Left lung (tissue), 4 donors: ENCODE measurements at regions not wholly inside any gene's neighbourhood (a gene's known extent, or its start where the extent isn't known, plus 50 kb on each side); places are given as distances from the start of the nearest gene placed in this dataset.

Source experiments
- ATAC-seq: fragments of 200-7000 bp; cut with Tn5 transposase; one replicate; pipeline ENCODE4 v1.9.1; 2020; ENCODE audit warnings: moderate library complexity
- DNase-seq, 4 donors: peaks; one replicate each; pipeline ENCODE4 v3.0.0-alpha.2; 2013 to 2020
- H3K27ac ChIP-seq, 2 donors: fragments of 200-600 bp; sonication (generic) in 1 of 2; one replicate each; pipeline versions ENCODE4 v1.5.0 to v1.8.0; 2020 to 2021
- H3K27me3 ChIP-seq, 2 donors: fragments of 200-600 bp; sonication (generic) in 1 of 2; one replicate each; pipeline versions ENCODE4 v1.5.0 to v1.8.0; 2020 to 2021
- H3K36me3 ChIP-seq, 2 donors: fragments of 200-600 bp; sonication (generic) in 1 of 2; one replicate each; pipeline versions ENCODE4 v1.5.0 to v1.8.0; 2020 to 2021
- H3K4me1 ChIP-seq, 2 donors: fragments of 200-600 bp; one replicate each; pipeline ENCODE4 v1.8.0; 2021
- H3K4me3 ChIP-seq, 2 donors: fragments of 200-600 bp; sonication (generic) in 1 of 2; one replicate each; pipeline versions ENCODE4 v1.5.0 to v1.8.0; 2020 to 2021; ENCODE audit warnings: mild to moderate bottlenecking in 1 of 2
- H3K9me3 ChIP-seq, 2 donors: fragments of 200-600 bp; sonication (generic) in 1 of 2; one replicate each; pipeline versions ENCODE4 v1.5.0 to v1.8.0; 2020 to 2021
- CTCF ChIP-seq, 2 donors: fragments of 200-600 bp; sonication (generic) in 1 of 2; IDR thresholded peaks; one replicate each; pipeline versions ENCODE4 v1.5.0 to v1.8.0; 2021; ENCODE audit warnings: antibody characterized with exemption in 2 of 2
- intact Hi-C, 2 donors: fragments of 100-400 bp; cut with DNase I; formaldehyde crosslinking; loops; one replicate each; pipeline versions ENCODE4 v1.11.2 to v1.14.2; 2022
- donor health status: DM: no; HTN: yes; CAD: no.
- donor health status: DM: no; HTN: no; CAD: no.

GRCh38 chr15:39391230-39391629 lies 189.6 kb upstream of the THBS1 start:
- Histone ChIP-seq H3K27me3 (no peaks in the 10 kb centered on the region), H3K4me3 (no peak overlapping the region), H3K9me3 (no peaks in the 10 kb centered on the region), H3K27ac (no peak overlapping the region), H3K36me3 (no peaks in the 10 kb centered on the region), H3K4me1 (peaks cover 0 to 36% of the 10 kb centered on the region in 2 donors)
- no peak for ATAC-seq
- TF ChIP-seq CTCF (IDR thresholded peaks at IDR 0.05), result no peak
- intact Hi-C loops, result no loop called here
- no peak for DNase-seq

DNA sequence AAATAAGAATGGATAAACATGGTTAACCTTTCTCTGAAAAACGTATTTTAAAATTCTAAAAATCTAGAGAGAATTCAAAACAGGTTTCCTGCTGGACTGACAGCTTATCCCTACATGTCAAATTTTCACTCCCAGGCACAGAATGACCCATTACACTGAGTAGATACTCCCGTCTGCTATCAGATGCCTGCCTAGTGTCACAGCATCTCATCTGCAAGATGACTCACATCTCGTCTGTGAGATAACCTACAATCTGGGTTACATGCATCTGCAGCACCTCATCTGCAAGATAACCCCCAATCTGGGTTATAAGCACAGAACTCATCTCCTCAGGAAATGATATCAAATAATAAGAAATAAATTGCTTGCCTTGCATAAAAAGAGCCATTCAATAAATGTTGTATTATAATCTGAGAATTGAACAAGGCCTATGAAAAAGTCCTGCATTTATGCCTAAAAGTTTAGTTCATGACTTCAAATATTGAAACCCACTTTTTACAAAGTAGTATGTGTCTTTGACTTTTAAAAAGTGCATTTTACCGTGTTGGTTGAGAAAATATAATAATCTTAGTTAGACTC lies 188.3 kb upstream of the THBS1 start:
- Histone ChIP-seq H3K4me1 (peaks cover 0 to 29% of the 10 kb centered on the region in 2 donors), H3K27me3 (no peaks in the 10 kb centered on the region), H3K36me3 (no peaks in the 10 kb centered on the region), H3K4me3 (no peak overlapping the region), H3K27ac (no peak overlapping the region), H3K9me3 (no peaks in the 10 kb centered on the region)
- no peak for TF ChIP-seq CTCF (IDR thresholded peaks at IDR 0.05)
- ATAC-seq (no peak), DNase-seq (no peak)
- intact Hi-C loops, result no loop called here

DNA sequence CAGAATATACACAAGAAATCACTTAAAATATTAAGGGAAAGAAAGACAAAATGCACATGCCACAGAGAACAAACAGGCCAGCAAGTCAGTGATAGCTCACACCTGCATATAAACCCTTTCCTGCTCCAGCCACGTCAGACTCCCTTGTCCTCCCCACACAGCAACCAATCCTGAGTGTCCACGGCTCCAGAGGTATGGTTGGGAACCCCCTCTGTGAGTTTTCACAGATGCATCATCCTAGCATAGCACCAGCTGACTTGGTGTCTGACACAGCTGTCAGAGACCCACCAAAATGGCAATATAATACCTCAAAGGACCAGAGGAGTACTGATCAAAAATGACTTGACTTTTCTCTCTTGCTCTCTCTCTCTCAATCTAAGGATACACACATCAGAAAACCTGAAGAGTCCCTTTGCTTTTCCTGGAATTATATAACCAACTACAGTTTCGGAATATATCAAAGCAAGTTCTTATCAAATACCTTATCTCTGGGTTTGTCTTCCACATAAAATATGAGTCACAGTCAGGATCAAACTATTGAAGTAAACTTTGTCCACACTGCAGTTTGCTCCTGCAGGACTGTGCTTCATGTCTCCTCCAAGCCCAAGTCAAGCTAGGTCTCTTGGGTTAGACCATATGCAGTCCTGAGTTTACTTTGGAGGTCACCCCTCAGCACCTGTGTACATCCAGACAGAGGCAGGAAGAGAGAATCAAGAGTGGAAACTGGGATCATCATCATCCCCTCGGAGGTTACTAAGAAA lies 187.1 kb upstream of the THBS1 start:
- TF ChIP-seq CTCF (IDR thresholded peaks at IDR 0.05), result no peak
- H3K27me3 ChIP-seq, result no peaks in the 10 kb centered on the region
- no peak overlapping the region for H3K27ac ChIP-seq
- no peak for ATAC-seq
- no peak for DNase-seq
- intact Hi-C loops, result no loop called here
- H3K4me3 ChIP-seq, result no peak overlapping the region
- H3K9me3 ChIP-seq, result no peaks in the 10 kb centered on the region
- no peaks in the 10 kb centered on the region for H3K36me3 ChIP-seq
- H3K4me1 ChIP-seq, result peaks cover 0 to 18% of the 10 kb centered on the region in 2 donors

DNA sequence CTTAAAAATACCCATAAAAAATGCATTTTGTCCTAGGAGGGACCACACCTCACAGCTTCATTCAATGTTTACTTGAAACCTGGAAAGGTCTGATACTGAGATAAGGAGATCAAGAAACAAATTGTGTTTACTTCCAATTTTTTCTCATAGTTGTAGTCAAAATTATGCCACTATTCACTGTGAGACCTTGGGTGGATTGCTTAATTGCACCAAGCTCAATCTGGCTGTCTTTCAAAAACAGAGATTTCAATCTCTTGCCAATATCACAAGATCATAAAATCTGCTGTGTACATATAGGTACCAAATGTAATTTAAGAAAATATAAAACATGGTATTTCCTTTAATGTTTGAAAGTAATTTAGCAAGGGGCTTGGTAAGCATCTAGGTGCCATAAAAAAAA lies 186.4 kb upstream of the THBS1 start:
- ATAC-seq (no peak), DNase-seq (no peak)
- H3K4me3 ChIP-seq, result no peak overlapping the region
- no peak overlapping the region for H3K27ac ChIP-seq
- intact Hi-C loops, result no loop called here
- no peaks in the 10 kb centered on the region for H3K9me3 ChIP-seq
- H3K27me3 ChIP-seq, result no peaks in the 10 kb centered on the region
- peaks cover 0 to 11% of the 10 kb centered on the region in 2 donors for H3K4me1 ChIP-seq
- no peak for TF ChIP-seq CTCF (IDR thresholded peaks at IDR 0.05)
- H3K36me3 ChIP-seq, result no peaks in the 10 kb centered on the region

GRCh38 chr15:39396979-39397615 lies 183.8 kb upstream of the THBS1 start:
- Histone ChIP-seq H3K27me3 (no peaks in the 10 kb centered on the region), H3K4me3 (no peak overlapping the region), H3K9me3 (no peaks in the 10 kb centered on the region), H3K4me1 (no peaks in the 10 kb centered on the region), H3K36me3 (no peaks in the 10 kb centered on the region), H3K27ac (no peak overlapping the region)
- intact Hi-C loops, result no loop called here
- TF ChIP-seq CTCF (IDR thresholded peaks at IDR 0.05), result no peak
- ATAC-seq (peak; percentile 58), DNase-seq (peak in 1 of 4 donors; percentile 63)
